SHP77 treated with DMSO at 0.1 percent for 48 hours (cell line): ENCODE measurements at regions not wholly inside any gene's neighbourhood (a gene's known extent, or its start where the extent isn't known, plus 50 kb on each side); places are given as distances from the start of the nearest gene placed in this dataset.
A peak's percentile ranks its signal among the peaks of the same experiment; 100 is the strongest.

ENCODE experiments used
- DNase-seq: peaks from one replicate; lab custom pipeline; 2025; lab: John Stamatoyannopoulos, UW

GRCh38 chr15:88382482-88382983 is 84.7 kb downstream of the MRPL46 start:
- no peak for DNase-seq

- DNase-seq: no peak
Measured at GRCh38 chr15:88378188-88378637, 89.0 kb downstream of the MRPL46 start.

- DNase-seq: no peak
Measured at GRCh38 chr15:88377509-88377908, 89.7 kb downstream of the MRPL46 start.

- no peak for DNase-seq
Measured at GRCh38 chr15:88376574-88377174, 90.5 kb downstream of the MRPL46 start.

- DNase-seq: no peak
Measured at GRCh38 chr15:88375234-88375927, 91.8 kb downstream of the MRPL46 start.

- DNase-seq: no peak
Measured at GRCh38 chr15:88365124-88365523, 102.1 kb downstream of the MRPL46 start.

GRCh38 chr15:88348579-88349230 is 92.2 kb upstream of the NTRK3 start:
- DNase-seq: no peak

GRCh38 chr15:88345962-88346361 is 89.4 kb upstream of the NTRK3 start:
- DNase-seq: no peak

GRCh38 chr15:88344786-88345185 is 88.2 kb upstream of the NTRK3 start:
- DNase-seq: no peak

- DNase-seq: no peak
Measured at GRCh38 chr15:88342666-88343065, 86.1 kb upstream of the NTRK3 start.

GRCh38 chr15:88341653-88342052 is 85.1 kb upstream of the NTRK3 start:
- DNase-seq: no peak

- no peak for DNase-seq
Measured at GRCh38 chr15:88341006-88341405, 84.5 kb upstream of the NTRK3 start.

GRCh38 chr15:88337993-88338392 is 81.5 kb upstream of the NTRK3 start:
- no peak for DNase-seq

- DNase-seq: no peak
Measured at GRCh38 chr15:88335074-88335473, 78.5 kb upstream of the NTRK3 start.

GRCh38 chr15:88334436-88334835 is 77.9 kb upstream of the NTRK3 start:
- DNase-seq: no peak

- peak; percentile 4 for DNase-seq
Measured at GRCh38 chr15:88331291-88331690, 74.8 kb upstream of the NTRK3 start.

GRCh38 chr15:88326924-88327323 is 70.4 kb upstream of the NTRK3 start:
- DNase-seq: no peak

- no peak for DNase-seq
Measured at GRCh38 chr15:88324741-88325065, 68.2 kb upstream of the NTRK3 start.

GRCh38 chr15:88323976-88324740 is 67.6 kb upstream of the NTRK3 start:
- no peak for DNase-seq

GRCh38 chr15:88323468-88323867 is 66.9 kb upstream of the NTRK3 start:
- DNase-seq: no peak

- DNase-seq: no peak
Measured at GRCh38 chr15:88322461-88322860, 65.9 kb upstream of the NTRK3 start.

- DNase-seq: no peak
Measured at GRCh38 chr15:88321271-88321670, 64.7 kb upstream of the NTRK3 start.

- no peak for DNase-seq
Measured at GRCh38 chr15:88316586-88316985, 60.0 kb upstream of the NTRK3 start.
